Heart left ventricle (tissue), 16 donors: ENCODE measurements at regions not wholly inside any gene's neighbourhood (a gene's known extent, or its start where the extent isn't known, plus 50 kb on each side); places are given as distances from the start of the nearest gene placed in this dataset.

Experiments
- ATAC-seq, 4 donors: fragments of 200-7000 bp; cut with Tn5 transposase; one replicate each; pipeline ENCODE4 v1.9.1; 2020 to 2022; ENCODE audit warnings: moderate library complexity in 4 of 4, mild to moderate bottlenecking in 3 of 4, moderate number of reproducible peaks in 1 of 4
- DNase-seq, 5 donors: peaks; one replicate each; pipeline ENCODE4 v3.0.0-alpha.2; 2020
- H3K27ac ChIP-seq, 12 donors: fragments of 200-600 bp; sonication (generic) in 4 of 12; one replicate each; pipeline versions ENCODE4 v1.5.0 to v1.8.0; 2016 to 2022; ENCODE audit warnings: mild to moderate bottlenecking in 2 of 12
- H3K27me3 ChIP-seq, 9 donors: fragments of 200-600 bp; sonication (generic) in 2 of 9; one replicate each; pipeline versions ENCODE4 v1.5.1 to v1.8.0; 2016 to 2022; ENCODE audit warnings: mild to moderate bottlenecking in 3 of 9
- H3K36me3 ChIP-seq, 9 donors: fragments of 200-600 bp; sonication (generic) in 2 of 9; one replicate each; pipeline versions ENCODE4 v1.5.0 to v1.8.0; 2018 to 2022; ENCODE audit warnings: mild to moderate bottlenecking in 2 of 9
- H3K4me1 ChIP-seq, 12 donors: fragments of 200-600 bp; sonication (generic) in 4 of 12; one replicate each; pipeline versions ENCODE4 v1.5.0 to v1.8.0; 2016 to 2022; ENCODE audit warnings: mild to moderate bottlenecking in 3 of 12
- H3K4me3 ChIP-seq, 12 donors: fragments of 200-600 bp; sonication (generic) in 4 of 12; one replicate each; pipeline versions ENCODE4 v1.5.0 to v1.8.0; 2017 to 2022; ENCODE audit warnings: mild to moderate bottlenecking in 9 of 12, moderate library complexity in 4 of 12
- H3K9me3 ChIP-seq, 12 donors: fragments of 200-600 bp; sonication (generic) in 4 of 12; one replicate each; pipeline versions ENCODE4 v1.5.0 to v1.8.0; 2016 to 2022; ENCODE audit warnings: mild to moderate bottlenecking in 1 of 12
- CTCF ChIP-seq, 12 donors: fragments of 200-600 bp; sonication (generic) in 4 of 12; IDR thresholded peaks; one replicate each; pipeline versions ENCODE4 v1.5.0 to v1.8.0; 2018 to 2022; ENCODE audit warnings: antibody characterized with exemption in 12 of 12, mild to moderate bottlenecking in 5 of 12
- POLR2A ChIP-seq, 2 donors: fragments of 450-650 bp; IDR thresholded peaks; one replicate each; pipeline ENCODE4 v1.6.1; 2017; ENCODE audit warnings: antibody characterized with exemption in 2 of 2, mild to moderate bottlenecking in 2 of 2, moderate library complexity in 2 of 2
- WGBS, 4 donors: extraction: QIAGEN DNeasy Blood & Tissue Kit in 2 of 4; methylation state at CpG; one replicate each; pipeline versions ENCODE4 v1.1.5 to v1.1.7; 2013 to 2018; 5-methylcytosine and 5-hydroxymethylcytosine counted together
- intact Hi-C, 10 donors: fragments of 100-400 bp; cut with DNase I; formaldehyde crosslinking; loops; one replicate each; pipeline versions ENCODE4 v1.11.1 to v1.14.2; 2022
- donor health status: ischemic (EF 13 %, LVEDD 7.1; RV severe dilation, severe dysfunction).
- donor health status: healthy with polysubstance abuse.
- donor health status: DM: no; HTN: yes; CAD: no.
- donor health status: DM: no; HTN: no; CAD: no.
- donor health status: ischemic (EF 25% LVEDD 6.9; RV normal size, moderate dysfunction).
- donor health status: ischemic (EF 25% LVEDD 5.7; RV mildly dilated, moderate dysfunction).
- donor health status: healthy.
- donor health status: DM: yes; HTN: yes; CAD: no.
- donor health status: ischemic (EF 35%, LVEDD 5.7; RV mildly dilated, moderate dysfunction).
- donor health status: nonischemic (EF 11% LVEDD 7.7; RV severe dilation, severe dysfunction).
- donor health status: DM: yes; HTN: yes; CAD: no.
- donor health status: PGD.
- donor health status: ischemic (EF 29% LVEDD 5.4; RV normal size, mild dysfunction).
- donor health status: nonischemic (EF 23%, LVEDD 6.1; RV moderate dilation, normal function).

- Histone ChIP-seq H3K4me3 (no peak overlapping the region), H3K4me1 (peaks cover 0 to 38% (median 21%) of the 10 kb centered on the region in 12 donors), H3K27me3 (no peaks in the 10 kb centered on the region), H3K9me3 (no peaks in the 10 kb centered on the region), H3K36me3 (no peaks in the 10 kb centered on the region), H3K27ac (no peak overlapping the region)
- intact Hi-C loops: no loop called here
- 94 to 100% (median 99%) methylated on average over 1 of the region's 1 CpG for WGBS, 4 donors
- TF ChIP-seq CTCF (IDR thresholded peaks at IDR 0.05): no peak
- TF ChIP-seq POLR2A (IDR thresholded peaks at IDR 0.05): no peak
- DNase-seq: no peak
- ATAC-seq: no peak
These were observed 264.2 kb upstream of the ROPN1 start for GRCh38 chr3:124256156-124256555.

GRCh38 chr3:124256599-124256998 lies 264.7 kb upstream of the ROPN1 start:
- no peak for DNase-seq
- Histone ChIP-seq H3K27me3 (no peaks in the 10 kb centered on the region), H3K4me1 (peaks cover 0 to 39% (median 21%) of the 10 kb centered on the region in 12 donors), H3K4me3 (no peak overlapping the region), H3K27ac (peak overlapping the region in 1 of 12 donors; percentile 31), H3K36me3 (no peaks in the 10 kb centered on the region), H3K9me3 (no peaks in the 10 kb centered on the region)
- no peak for ATAC-seq
- WGBS, 4 donors: 91 to 97% (median 94%) methylated on average over 4 of the region's 4 CpGs
- no peak for TF ChIP-seq POLR2A (IDR thresholded peaks at IDR 0.05)
- TF ChIP-seq CTCF (IDR thresholded peaks at IDR 0.05): no peak
- intact Hi-C loops: no loop called here

GRCh38 chr3:124257336-124257864 lies 265.5 kb upstream of the ROPN1 start:
- no peak for ATAC-seq
- H3K9me3 ChIP-seq: no peaks in the 10 kb centered on the region
- peak overlapping the region in 6 of 12 donors; percentile 3 to 66 (median 24) for H3K27ac ChIP-seq
- no peak for TF ChIP-seq CTCF (IDR thresholded peaks at IDR 0.05)
- no peak for TF ChIP-seq POLR2A (IDR thresholded peaks at IDR 0.05)
- no peaks in the 10 kb centered on the region for H3K27me3 ChIP-seq
- H3K4me3 ChIP-seq: no peak overlapping the region
- WGBS, 4 donors: 0 to 8% (median 0%) methylated on average over 1 of the region's 1 CpG
- intact Hi-C loops: no loop called here
- H3K4me1 ChIP-seq: peaks cover 0 to 39% (median 21%) of the 10 kb centered on the region in 12 donors
- no peak for DNase-seq
- no peaks in the 10 kb centered on the region for H3K36me3 ChIP-seq

- Histone ChIP-seq H3K4me3 (no peak overlapping the region), H3K4me1 (peaks cover 0 to 39% (median 21%) of the 10 kb centered on the region in 12 donors), H3K27me3 (no peaks in the 10 kb centered on the region), H3K36me3 (no peaks in the 10 kb centered on the region), H3K9me3 (no peaks in the 10 kb centered on the region), H3K27ac (peak overlapping the region in 6 of 12 donors; percentile 3 to 66 (median 8))
- DNase-seq (peak in 1 of 5 donors; percentile 58), ATAC-seq (peak in 3 of 4 donors; percentile 27 to 58 (median 58))
- 50 to 59% (median 57%) methylated on average over 3 of the region's 3 CpGs for WGBS, 4 donors
- intact Hi-C loops: no loop called here
- TF ChIP-seq POLR2A (IDR thresholded peaks at IDR 0.05): no peak
- no peak for TF ChIP-seq CTCF (IDR thresholded peaks at IDR 0.05)
These were observed 266.2 kb upstream of the ROPN1 start for GRCh38 chr3:124258057-124258500.
